Spleen (tissue), 7 donors: ENCODE measurements at regions not wholly inside any gene's neighbourhood (a gene's known extent, or its start where the extent isn't known, plus 50 kb on each side); places are given as distances from the start of the nearest gene placed in this dataset.

Source experiments
- POLR2A ChIP-seq, 3 donors: fragments of 450-650 bp; IDR thresholded peaks; one replicate each; pipeline ENCODE4 v1.5.1; 2017; ENCODE audit warnings: antibody characterized with exemption in 3 of 3, mild to moderate bottlenecking in 1 of 3
- POLR2AphosphoS5 ChIP-seq, 3 donors: sonication (generic); formaldehyde crosslinking; IDR thresholded peaks; one replicate each; pipeline ENCODE4 v1.5.1; 2017; ENCODE audit warnings: antibody characterized with exemption in 3 of 3
- TF ChIP-seq, protein P1 (sequence below), 11 experiments: fragments of 200-600 bp in 7 of 11; fragments of 450-650 bp in 4 of 11; sonication (generic) in 4 of 11; IDR thresholded peaks in 8 of 11; conservative IDR thresholded peaks in 3 of 11; 1 replicate in 7 of 11; 2 replicates in 4 of 11; pipeline versions ENCODE4 v1.4.0 to v1.8.0; 2016 to 2021; ENCODE audit warnings: antibody characterized with exemption in 11 of 11, inconsistent platforms in 4 of 11, mild to moderate bottlenecking in 1 of 11
- donor health status: DM: no; HTN: no; CAD: no; lungs with moderate emphysema.
- donor health status: DM: no; HTN: no; CAD: no.
- donor health status: DM: no; HTN: no; CAD: no.

DNA sequence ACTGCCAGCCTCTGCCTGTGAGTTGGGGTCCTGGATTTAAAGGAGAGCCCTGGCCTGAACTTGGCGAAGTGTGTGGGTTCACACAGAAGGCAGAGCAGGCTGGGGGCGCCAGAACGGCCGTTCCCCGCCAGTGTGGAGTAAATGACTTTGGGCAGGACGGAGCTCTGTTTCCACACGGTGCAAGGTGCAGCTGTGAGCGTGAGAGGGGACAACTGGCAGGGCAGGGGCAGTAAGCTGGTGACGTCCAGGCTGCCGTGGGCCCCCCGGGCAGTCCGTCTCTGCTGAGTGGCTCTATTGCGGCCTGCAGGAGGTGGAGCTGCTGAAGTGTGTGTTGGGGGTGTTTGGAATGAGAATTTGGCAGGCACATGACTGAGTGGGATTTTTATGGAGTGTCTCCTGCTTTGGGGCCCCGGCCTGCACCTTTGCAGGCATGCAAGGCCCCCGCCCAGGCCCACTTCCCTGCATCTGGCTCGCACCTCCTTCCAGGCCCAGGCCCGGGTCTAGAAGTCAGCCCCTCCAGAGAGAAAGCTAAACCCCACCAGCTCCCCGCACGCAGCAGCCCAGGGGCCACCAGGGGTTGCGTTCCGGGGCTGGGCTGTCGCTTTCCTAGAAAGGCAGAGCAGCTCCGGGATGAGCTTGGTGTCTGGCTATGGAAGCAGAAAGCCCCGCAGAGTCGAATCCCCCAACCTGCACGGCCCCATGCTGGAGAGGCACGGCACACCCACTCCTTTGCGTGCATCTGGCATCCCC lies 62.2 kb upstream of the GRPEL1 start:
- TF ChIP-seq, protein P1, sequence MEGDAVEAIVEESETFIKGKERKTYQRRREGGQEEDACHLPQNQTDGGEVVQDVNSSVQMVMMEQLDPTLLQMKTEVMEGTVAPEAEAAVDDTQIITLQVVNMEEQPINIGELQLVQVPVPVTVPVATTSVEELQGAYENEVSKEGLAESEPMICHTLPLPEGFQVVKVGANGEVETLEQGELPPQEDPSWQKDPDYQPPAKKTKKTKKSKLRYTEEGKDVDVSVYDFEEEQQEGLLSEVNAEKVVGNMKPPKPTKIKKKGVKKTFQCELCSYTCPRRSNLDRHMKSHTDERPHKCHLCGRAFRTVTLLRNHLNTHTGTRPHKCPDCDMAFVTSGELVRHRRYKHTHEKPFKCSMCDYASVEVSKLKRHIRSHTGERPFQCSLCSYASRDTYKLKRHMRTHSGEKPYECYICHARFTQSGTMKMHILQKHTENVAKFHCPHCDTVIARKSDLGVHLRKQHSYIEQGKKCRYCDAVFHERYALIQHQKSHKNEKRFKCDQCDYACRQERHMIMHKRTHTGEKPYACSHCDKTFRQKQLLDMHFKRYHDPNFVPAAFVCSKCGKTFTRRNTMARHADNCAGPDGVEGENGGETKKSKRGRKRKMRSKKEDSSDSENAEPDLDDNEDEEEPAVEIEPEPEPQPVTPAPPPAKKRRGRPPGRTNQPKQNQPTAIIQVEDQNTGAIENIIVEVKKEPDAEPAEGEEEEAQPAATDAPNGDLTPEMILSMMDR (IDR thresholded peaks at IDR 0.05 in 8 of 11, conservative IDR thresholded peaks at IDR 0.05 in 3 of 11), result no peak
- no peak for TF ChIP-seq POLR2AphosphoS5 (IDR thresholded peaks at IDR 0.05)
- no peak for TF ChIP-seq POLR2A (IDR thresholded peaks at IDR 0.05)
